GM23248 (cell line): ENCODE measurements at regions not wholly inside any gene's neighbourhood (a gene's known extent, or its start where the extent isn't known, plus 50 kb on each side); places are given as distances from the start of the nearest gene placed in this dataset.

ENCODE experiments used
- DNase-seq: peaks from one replicate; pipeline ENCODE4 v3.0.0-alpha.2; 2015
- H2AFZ ChIP-seq: fragments of 200-600 bp; sonication (generic); 2 replicates; pipeline ENCODE4 v1.6.1; 2016; ENCODE audit warnings: antibody characterized with exemption
- H3F3A ChIP-seq: fragments of 200-600 bp; sonication (generic); 2 replicates; pipeline ENCODE4 v1.6.1; 2016; ENCODE audit warnings: mild to moderate bottlenecking, antibody characterized with exemption, mixed run types; ENCODE audit not compliant: insufficient read depth
- H3K27ac ChIP-seq: fragments of 200-600 bp; sonication (generic); 2 replicates; pipeline ENCODE4 v1.5.1; 2016; ENCODE audit warnings: mild to moderate bottlenecking
- H3K27me3 ChIP-seq: fragments of 200-600 bp; sonication (generic); replicated peaks from 2 replicates; pipeline ENCODE4 v1.6.1; 2016; ENCODE audit warnings: mild to moderate bottlenecking; ENCODE audit not compliant: insufficient read depth
- H3K36me3 ChIP-seq: fragments of 200-600 bp; sonication (generic); 2 replicates; pipeline ENCODE4 v1.6.1; 2016; ENCODE audit warnings: low read depth, mild to moderate bottlenecking
- H3K4me1 ChIP-seq: fragments of 200-600 bp; sonication (generic); 2 replicates; pipeline ENCODE4 v1.6.1; 2016; ENCODE audit warnings: mild to moderate bottlenecking; ENCODE audit not compliant: insufficient read depth
- H3K4me2 ChIP-seq: fragments of 200-600 bp; sonication (generic); one replicate; pipeline ENCODE4 v1.6.1; 2016; ENCODE audit warnings: mild to moderate bottlenecking; ENCODE audit not compliant: unreplicated experiment
- H3K4me3 ChIP-seq: fragments of 200-600 bp; sonication (generic); 2 replicates; pipeline ENCODE4 v1.5.1; 2016; ENCODE audit warnings: mild to moderate bottlenecking
- H3K79me2 ChIP-seq: fragments of 200-600 bp; sonication (generic); 2 replicates; pipeline ENCODE4 v1.6.1; 2016; ENCODE audit warnings: mild to moderate bottlenecking; ENCODE audit not compliant: insufficient read depth
- H3K9ac ChIP-seq: fragments of 200-600 bp; sonication (generic); 2 replicates; pipeline ENCODE4 v1.6.1; 2016; ENCODE audit warnings: mild to moderate bottlenecking
- H3K9me2 ChIP-seq: fragments of 200-600 bp; sonication (generic); 2 replicates; pipeline ENCODE4 v1.6.1; 2016; ENCODE audit warnings: mixed run types, mild to moderate bottlenecking, moderate library complexity; ENCODE audit not compliant: insufficient read depth
- H3K9me3 ChIP-seq: fragments of 200-600 bp; sonication (generic); one replicate; pipeline ENCODE4 v1.6.1; 2017; ENCODE audit warnings: low read depth
- H4K20me1 ChIP-seq: fragments of 200-600 bp; sonication (generic); 2 replicates; pipeline ENCODE4 v1.6.0; 2016; ENCODE audit not compliant: insufficient read depth
- EZH2 ChIP-seq: fragments of 200-600 bp; sonication (generic); IDR thresholded peaks from 2 replicates; pipeline ENCODE4 v1.6.1; 2018; ENCODE audit warnings: antibody characterized with exemption, mild to moderate bottlenecking; ENCODE audit not compliant: insufficient read depth, poor library complexity, severe bottlenecking
- EZH2phosphoT487 ChIP-seq: fragments of 200-600 bp; sonication (generic); IDR thresholded peaks from 2 replicates; pipeline ENCODE4 v1.6.1; 2018; ENCODE audit warnings: antibody characterized with exemption, moderate library complexity, mild to moderate bottlenecking, low read depth; ENCODE audit not compliant: insufficient read depth
- WGBS, 2 experiments: methylation state at CpG; one replicate each; pipeline ENCODE4 v1.1.6; 2015 to 2017; ENCODE audit warnings: low lambda C conversion rate in 2 of 2, low coverage in 1 of 2; ENCODE audit errors: missing lambda C conversion rate in 2 of 2; 5-methylcytosine and 5-hydroxymethylcytosine counted together
- in situ Hi-C: fragments of 300-500 bp; cut with MboI; formaldehyde crosslinking; loops from 2 replicates; pipeline ENCODE4 v1.15.0; 2020

DNA sequence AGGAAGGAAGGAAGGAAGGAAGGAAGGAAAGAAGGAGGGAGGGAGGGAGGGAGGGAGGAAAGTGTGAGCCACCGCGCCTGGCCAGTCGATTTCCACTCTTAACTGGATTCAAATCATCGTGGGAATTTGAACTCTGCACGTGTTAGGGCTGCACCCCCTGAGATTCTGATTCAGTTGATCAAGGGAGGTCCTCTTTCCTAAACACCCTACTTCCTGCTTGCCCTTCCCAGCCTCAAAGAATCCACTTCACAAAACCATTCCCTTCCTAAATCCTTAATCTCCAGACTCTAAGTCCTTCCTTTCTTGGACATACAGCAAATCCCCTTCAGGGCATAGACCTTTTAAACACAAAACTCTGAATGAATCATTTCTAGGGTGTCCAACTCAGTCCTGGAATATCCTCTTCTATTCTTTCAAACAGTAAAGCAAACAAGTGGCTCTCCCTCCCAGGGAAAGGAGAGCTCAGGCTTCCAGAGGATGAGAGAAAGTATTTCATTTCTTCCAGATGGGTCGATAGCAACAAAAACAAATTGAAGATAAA, 68.2 kb upstream of the MBOAT2 start:
- in situ Hi-C loops, result no loop called here
- no peak overlapping the region for H3K27ac ChIP-seq

DNA sequence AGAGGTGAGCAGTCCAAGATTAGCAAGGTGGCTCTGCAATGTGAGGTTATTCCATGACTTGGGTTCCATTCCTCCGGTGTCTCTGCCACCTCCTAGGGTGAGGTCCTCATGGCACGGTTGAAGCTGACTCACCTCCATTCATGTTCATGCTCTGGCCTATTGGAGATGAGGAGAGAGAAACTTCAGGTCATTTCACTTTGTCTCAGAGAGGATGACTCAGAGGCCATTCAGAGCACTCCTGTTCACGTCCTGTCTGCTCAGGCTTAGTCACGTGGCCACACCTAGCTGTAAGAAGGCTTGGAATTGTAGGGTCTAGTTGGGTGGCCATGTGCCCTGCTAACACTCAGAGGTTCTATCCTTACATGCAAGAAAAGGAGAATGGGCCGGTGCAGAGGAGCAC, 67.5 kb upstream of the MBOAT2 start:
- Histone ChIP-seq H3K27ac (peak overlapping the region; percentile 45; the same call in 1 of the 2 replicates), H3K79me2 (no peaks in the 10 kb centered on the region), H3K4me3 (no peak overlapping the region), H4K20me1 (no peaks in the 10 kb centered on the region), H3K9me2 (no peaks in the 10 kb centered on the region), H3K4me2 (peak overlapping the region; percentile 20), H3K4me1 (peaks cover 15% of the 10 kb centered on the region), H3K27me3 (no peaks in the 10 kb centered on the region), H3K9ac (no peak overlapping the region), H3K9me3 (no peaks in the 10 kb centered on the region), H3K36me3 (no peaks in the 10 kb centered on the region), H2AFZ (no peak overlapping the region), H3F3A (peaks cover 13% of the 10 kb centered on the region)
- WGBS, 2 experiments, result 22 to 24% methylated on average over 5 of the region's 5 CpGs
- in situ Hi-C loops, result no loop called here
- peak; percentile 87 for DNase-seq
- TF ChIP-seq EZH2phosphoT487 (no peak), EZH2 (no peak)

More for the DNA sequence above, 68.2 kb upstream of the MBOAT2 start:
- H3K4me2 ChIP-seq, result no peak overlapping the region
- no peaks in the 10 kb centered on the region for H3K27me3 ChIP-seq
- peaks cover 13% of the 10 kb centered on the region for H3F3A ChIP-seq
- no peaks in the 10 kb centered on the region for H3K36me3 ChIP-seq
- no peaks in the 10 kb centered on the region for H3K79me2 ChIP-seq
- H2AFZ ChIP-seq, result peak overlapping the region; percentile 30; the same call in 1 of the 2 replicates
- H4K20me1 ChIP-seq, result no peaks in the 10 kb centered on the region
- H3K9me2 ChIP-seq, result no peaks in the 10 kb centered on the region
- no peak for TF ChIP-seq EZH2phosphoT487
- no peak for TF ChIP-seq EZH2
- H3K4me3 ChIP-seq, result no peak overlapping the region
- peak; percentile 23 for DNase-seq
- H3K4me1 ChIP-seq, result peaks cover 15% of the 10 kb centered on the region
- no peak overlapping the region for H3K9ac ChIP-seq
- H3K9me3 ChIP-seq, result no peaks in the 10 kb centered on the region
- 50 to 76% methylated on average over 3 to 6 of the region's 6 CpGs for WGBS, 2 experiments

DNA sequence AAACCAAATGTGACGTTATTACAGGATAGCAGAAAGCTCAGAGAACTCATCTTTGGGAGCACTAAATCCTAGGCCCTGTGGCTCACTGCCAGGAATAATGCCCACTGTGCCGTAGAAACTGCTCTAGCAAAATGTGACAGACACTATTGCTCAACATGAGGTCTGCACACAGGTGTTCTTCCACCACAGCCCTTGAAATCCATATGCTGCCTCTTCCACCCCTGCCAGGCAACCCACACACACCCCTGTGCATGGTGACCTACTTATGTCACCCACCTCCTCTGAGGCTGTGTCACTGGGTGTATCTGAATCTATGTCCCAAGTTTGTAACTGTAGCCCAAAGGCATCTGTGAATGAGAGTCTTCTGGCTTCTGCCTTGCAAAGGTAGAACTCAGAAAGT, 66.1 kb upstream of the MBOAT2 start:
- no peaks in the 10 kb centered on the region for H4K20me1 ChIP-seq
- DNase-seq, result no peak
- H3K9me3 ChIP-seq, result no peaks in the 10 kb centered on the region
- TF ChIP-seq EZH2phosphoT487, result no peak
- TF ChIP-seq EZH2, result no peak
- H3K9me2 ChIP-seq, result no peaks in the 10 kb centered on the region
- H3K36me3 ChIP-seq, result no peaks in the 10 kb centered on the region
- H3K4me2 ChIP-seq, result no peak overlapping the region
- no peak overlapping the region for H3K9ac ChIP-seq
- peaks cover 13% of the 10 kb centered on the region for H3F3A ChIP-seq
- in situ Hi-C loops, result no loop called here
- peaks cover 15% of the 10 kb centered on the region for H3K4me1 ChIP-seq
- no peaks in the 10 kb centered on the region for H3K27me3 ChIP-seq
- 61 to 66% methylated on average over 2 of the region's 2 CpGs for WGBS, 2 experiments
- H2AFZ ChIP-seq, result no peak overlapping the region
- H3K27ac ChIP-seq, result no peak overlapping the region
- no peak overlapping the region for H3K4me3 ChIP-seq
- H3K79me2 ChIP-seq, result no peaks in the 10 kb centered on the region

DNA sequence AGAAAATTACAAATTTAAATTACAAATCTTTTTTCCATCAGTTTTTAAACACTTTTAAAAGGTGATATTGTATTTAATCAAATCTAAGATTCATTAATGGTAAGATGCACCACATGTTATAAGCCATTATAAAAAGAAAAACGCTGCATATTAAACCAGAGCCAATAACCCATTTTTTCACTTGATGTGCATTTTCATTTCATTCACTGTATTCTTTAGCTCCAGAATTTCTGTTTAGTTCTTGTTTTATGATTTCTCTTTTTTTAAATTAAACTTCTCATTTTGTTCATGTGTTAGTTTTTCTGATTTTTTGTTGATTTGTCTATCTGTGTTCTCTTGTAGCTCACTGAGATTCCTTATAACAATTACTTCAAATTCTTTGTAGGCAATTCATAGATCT, 62.4 kb upstream of the MBOAT2 start:
- no peak for DNase-seq
- Histone ChIP-seq H3K9me3 (no peaks in the 10 kb centered on the region), H3K4me2 (no peak overlapping the region), H3K36me3 (no peaks in the 10 kb centered on the region), H3K9me2 (no peaks in the 10 kb centered on the region), H3K9ac (no peak overlapping the region), H3K4me1 (peaks cover 4% of the 10 kb centered on the region), H3K79me2 (no peaks in the 10 kb centered on the region), H3F3A (peaks cover 5% of the 10 kb centered on the region; the same call in 1 of the 2 replicates), H3K27me3 (no peaks in the 10 kb centered on the region), H3K4me3 (no peak overlapping the region), H2AFZ (no peak overlapping the region), H3K27ac (no peak overlapping the region), H4K20me1 (no peaks in the 10 kb centered on the region)
- TF ChIP-seq EZH2, result no peak
- TF ChIP-seq EZH2phosphoT487, result no peak
- 74 to 80% methylated on average over 1 of the region's 1 CpG for WGBS, 2 experiments
- in situ Hi-C loops, result no loop called here

DNA sequence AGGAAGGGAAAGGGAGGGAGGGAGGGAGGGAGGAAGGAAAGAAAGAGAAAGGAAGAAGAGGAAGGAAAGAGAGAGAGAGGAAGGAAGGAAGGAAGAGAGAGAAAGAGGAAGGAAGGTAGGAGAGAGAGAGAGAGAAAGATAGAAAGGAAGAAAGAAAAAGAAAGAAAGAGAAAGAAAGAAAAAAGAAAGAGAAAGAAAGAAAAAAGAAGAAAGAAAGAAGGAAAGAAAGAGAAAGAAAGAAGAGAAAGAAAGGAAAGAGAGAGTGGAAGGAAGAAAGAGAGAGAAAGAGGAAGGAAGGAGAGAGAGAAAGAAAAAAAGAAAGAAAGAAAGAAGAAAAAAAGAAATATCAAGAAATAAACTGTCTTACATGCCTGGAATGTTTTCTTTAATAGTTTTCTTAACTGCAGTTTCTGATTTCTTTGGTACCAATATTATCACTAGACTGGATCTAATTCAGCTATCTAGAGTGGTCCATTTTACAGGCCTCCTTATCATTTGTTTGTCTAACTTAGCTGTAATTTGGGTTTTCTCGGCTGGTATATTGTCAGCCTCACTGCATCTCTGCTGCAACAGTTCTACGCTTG, 59.6 kb upstream of the MBOAT2 start:
- Histone ChIP-seq H3F3A (no peaks in the 10 kb centered on the region), H4K20me1 (no peaks in the 10 kb centered on the region), H3K9me2 (no peaks in the 10 kb centered on the region), H3K4me3 (no peak overlapping the region), H3K79me2 (no peaks in the 10 kb centered on the region), H3K27ac (no peak overlapping the region), H3K4me2 (no peak overlapping the region), H2AFZ (no peak overlapping the region), H3K36me3 (no peaks in the 10 kb centered on the region), H3K4me1 (no peaks in the 10 kb centered on the region), H3K9me3 (no peaks in the 10 kb centered on the region), H3K27me3 (no peaks in the 10 kb centered on the region), H3K9ac (no peak overlapping the region)
- TF ChIP-seq EZH2phosphoT487 (no peak), EZH2 (no peak)
- 86 to 89% methylated on average over 2 of the region's 2 CpGs for WGBS, 2 experiments
- no peak for DNase-seq
- in situ Hi-C loops, result no loop called here
